Right cardiac atrium (tissue), 5 donors: ENCODE measurements at regions not wholly inside any gene's neighbourhood (a gene's known extent, or its start where the extent isn't known, plus 50 kb on each side); places are given as distances from the start of the nearest gene placed in this dataset.

Experiments
- ATAC-seq, 2 donors: fragments of 200-7000 bp; cut with Tn5 transposase; one replicate each; pipeline versions ENCODE4 v1.8.0 to v1.9.1; 2020; ENCODE audit warnings: moderate library complexity in 2 of 2, mild to moderate bottlenecking in 1 of 2
- DNase-seq, 3 donors: peaks; one replicate each; pipeline ENCODE4 v3.0.0-alpha.2; 2020
- H3K27ac ChIP-seq: one replicate; pipeline ENCODE4 v1.5.1; 2013; ENCODE audit warnings: mild to moderate bottlenecking, low read length, control low read depth, moderate library complexity
- H3K27me3 ChIP-seq: one replicate; pipeline ENCODE4 v1.6.1; 2013; ENCODE audit not compliant: control insufficient read depth, insufficient read depth
- H3K4me1 ChIP-seq: one replicate; pipeline ENCODE4 v1.6.1; 2013; ENCODE audit warnings: low read length; ENCODE audit not compliant: control insufficient read depth, insufficient read depth
- H3K4me3 ChIP-seq: one replicate; pipeline ENCODE4 v1.5.1; 2013; ENCODE audit warnings: low read length, control low read depth
- H3K9me3 ChIP-seq: one replicate; pipeline ENCODE4 v1.6.1; 2013; ENCODE audit warnings: low read length; ENCODE audit not compliant: control insufficient read depth
- WGBS: extraction: QIAGEN DNeasy Blood & Tissue Kit; methylation state at CpG from one replicate; pipeline ENCODE4 v1.1.7; 2013; 5-methylcytosine and 5-hydroxymethylcytosine counted together
- intact Hi-C, 4 donors: fragments of 100-400 bp; cut with DNase I; formaldehyde crosslinking; loops; one replicate each; pipeline versions ENCODE4 v1.11.0 to v1.14.0; 2022 to 2023
- donor health status: healthy with polysubstance abuse.
- donor health status: DM: no; HTN: yes; CAD: no.
- donor health status: DM: no; HTN: no; CAD: no.
- donor health status: DM: no; HTN: yes; CAD: no; lungs with severe emphysema.
- donor health status: DM: yes; HTN: yes; CAD: no.

GRCh38 chr2:238585836-238586821 lies 159.4 kb downstream of the ASB1 start:
- H3K9me3 ChIP-seq: no peaks in the 10 kb centered on the region
- no peak overlapping the region for H3K27ac ChIP-seq
- ATAC-seq (no peak), DNase-seq (no peak)
- intact Hi-C loops: no loop called here
- no peaks in the 10 kb centered on the region for H3K4me1 ChIP-seq
- no peak overlapping the region for H3K4me3 ChIP-seq
- H3K27me3 ChIP-seq: no peaks in the 10 kb centered on the region
- WGBS: 79% methylated on average over 34 of the region's 34 CpGs

GRCh38 chr2:238586931-238587775 lies 160.4 kb downstream of the ASB1 start:
- no peaks in the 10 kb centered on the region for H3K27me3 ChIP-seq
- no peak for ATAC-seq
- DNase-seq: no peak
- H3K4me1 ChIP-seq: no peaks in the 10 kb centered on the region
- no peak overlapping the region for H3K27ac ChIP-seq
- H3K4me3 ChIP-seq: no peak overlapping the region
- 85% methylated on average over 16 of the region's 16 CpGs for WGBS
- intact Hi-C loops: no loop called here
- H3K9me3 ChIP-seq: no peaks in the 10 kb centered on the region

DNA sequence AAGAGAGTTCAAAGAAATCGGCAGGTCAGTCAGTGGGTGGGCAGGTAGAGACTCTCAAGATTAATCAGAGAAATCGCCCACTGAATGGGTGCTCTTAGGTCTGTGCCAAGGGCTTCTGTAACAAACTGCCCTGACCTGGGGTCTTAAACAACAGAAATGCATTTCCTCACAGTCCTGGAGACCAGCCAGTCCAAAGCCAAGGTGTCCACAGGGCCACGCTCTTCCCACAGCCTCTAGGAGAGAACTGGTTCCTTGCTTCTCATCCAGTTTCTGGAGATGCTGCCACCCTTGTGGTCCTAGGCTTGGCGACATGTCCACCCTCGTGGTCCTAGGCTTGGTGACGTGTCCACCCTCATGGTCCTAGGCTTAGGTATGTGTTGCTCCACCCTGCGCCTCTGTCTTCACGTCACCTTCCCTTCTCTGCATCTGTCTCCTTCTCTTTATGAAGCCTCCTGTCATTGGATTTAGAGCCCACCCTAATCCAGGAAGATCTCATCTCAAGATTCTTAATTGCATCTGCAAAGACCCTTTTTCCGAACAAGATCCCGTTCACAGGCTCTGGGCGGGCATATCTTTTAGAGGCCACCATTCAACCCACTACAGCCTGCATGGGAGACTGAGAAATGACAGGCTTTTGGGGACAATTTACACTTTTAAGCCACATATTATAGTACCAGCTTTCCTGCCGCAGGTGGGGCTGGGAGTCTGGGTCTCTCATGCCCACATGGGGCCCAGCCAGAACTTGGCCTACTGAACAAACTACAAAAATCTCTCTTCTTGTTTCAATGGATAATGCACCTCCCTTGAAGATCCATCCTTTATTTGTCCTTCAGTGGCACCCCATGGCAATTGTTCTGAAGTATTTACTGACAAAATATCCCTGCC lies 161.3 kb downstream of the ASB1 start:
- intact Hi-C loops: no loop called here
- no peak for DNase-seq
- H3K9me3 ChIP-seq: no peaks in the 10 kb centered on the region
- 94% methylated on average over 12 of the region's 12 CpGs for WGBS
- no peak overlapping the region for H3K4me3 ChIP-seq
- no peaks in the 10 kb centered on the region for H3K27me3 ChIP-seq
- no peak overlapping the region for H3K27ac ChIP-seq
- ATAC-seq: no peak
- no peaks in the 10 kb centered on the region for H3K4me1 ChIP-seq

DNA sequence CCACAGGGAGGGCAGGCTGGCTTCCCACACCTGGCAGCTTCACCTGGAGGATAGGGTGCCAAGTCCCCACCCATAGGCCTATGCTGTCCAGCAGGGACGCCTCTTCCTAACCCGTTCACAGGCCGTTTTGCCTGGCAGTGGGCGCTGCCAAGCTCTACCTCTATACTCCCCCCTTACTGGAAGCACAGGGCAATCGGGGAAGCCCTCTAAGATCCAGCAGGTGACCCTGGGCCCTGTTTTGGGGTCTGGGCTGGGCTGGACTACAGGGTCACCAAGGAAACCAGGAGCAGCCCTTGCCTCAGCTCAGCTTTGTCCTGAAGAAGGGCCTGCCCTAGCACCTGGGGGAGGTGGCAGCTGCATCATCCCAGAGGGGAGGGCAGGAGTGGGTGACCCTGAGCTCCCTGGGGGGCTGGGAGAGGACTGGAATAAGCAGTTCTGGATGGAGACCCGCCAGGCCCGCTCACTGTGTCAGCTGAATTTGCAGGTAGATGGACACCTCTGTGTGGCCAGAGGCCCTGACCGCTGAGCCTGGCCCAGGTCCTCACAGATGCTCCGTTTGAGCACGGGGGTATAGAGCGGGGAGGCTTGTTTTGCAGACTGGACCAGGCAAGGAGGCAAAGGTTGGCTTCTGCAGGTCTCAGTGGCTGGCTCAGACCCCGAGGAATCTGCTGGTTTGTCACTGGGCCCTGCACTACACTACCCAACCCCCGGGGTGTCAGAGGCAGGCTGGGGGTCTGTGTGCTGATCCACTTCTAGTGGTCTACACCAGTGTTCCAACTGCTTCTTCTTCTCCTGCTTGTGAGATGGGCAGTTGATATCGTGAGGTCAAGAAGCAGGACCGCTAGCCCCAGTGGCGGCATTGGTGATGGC lies 163.1 kb downstream of the ASB1 start:
- ATAC-seq (peak in 1 of 2 donors; percentile 34), DNase-seq (no peak)
- intact Hi-C loops: no loop called here
- 89% methylated on average over 16 of the region's 16 CpGs for WGBS
- Histone ChIP-seq H3K4me3 (no peak overlapping the region), H3K27ac (no peak overlapping the region), H3K4me1 (no peaks in the 10 kb centered on the region), H3K9me3 (no peaks in the 10 kb centered on the region), H3K27me3 (no peaks in the 10 kb centered on the region)

- WGBS: 70% methylated on average over 2 of the region's 2 CpGs
- H3K4me1 ChIP-seq: no peaks in the 10 kb centered on the region
These were observed 165.0 kb downstream of the ASB1 start for GRCh38 chr2:238591732-238592131.

DNA sequence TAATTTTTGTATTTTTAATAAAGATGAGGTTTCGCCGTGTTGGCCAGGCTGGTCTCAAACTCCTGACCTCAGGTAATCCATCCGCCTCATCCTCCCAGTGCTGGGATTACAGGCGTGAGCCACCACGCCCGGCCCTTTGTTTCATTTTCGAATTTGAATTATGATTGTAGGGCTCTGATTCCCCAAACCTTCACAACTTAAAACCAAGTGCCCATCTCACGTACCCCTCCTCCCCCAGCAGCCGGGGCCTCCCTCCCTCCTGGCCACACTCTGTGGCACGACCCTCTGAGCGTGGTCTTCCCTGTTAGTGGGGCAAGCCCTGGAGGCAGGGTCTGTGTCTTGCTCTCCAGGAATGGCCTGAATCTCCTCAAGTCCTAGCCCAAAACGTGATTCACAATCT lies 166.5 kb downstream of the ASB1 start:
- WGBS: 84% methylated on average over 12 of the region's 12 CpGs
- Histone ChIP-seq H3K9me3 (no peaks in the 10 kb centered on the region), H3K4me3 (no peak overlapping the region), H3K27me3 (no peaks in the 10 kb centered on the region), H3K4me1 (no peaks in the 10 kb centered on the region), H3K27ac (no peak overlapping the region)
- ATAC-seq: no peak
- no peak for DNase-seq
- intact Hi-C loops: no loop called here

More at GRCh38 chr2:238591732-238592131, 165.0 kb downstream of the ASB1 start:
- ATAC-seq (no peak), DNase-seq (no peak)
- intact Hi-C loops: no loop called here
- Histone ChIP-seq H3K27ac (no peak overlapping the region), H3K4me3 (no peak overlapping the region), H3K9me3 (no peaks in the 10 kb centered on the region), H3K27me3 (no peaks in the 10 kb centered on the region)

GRCh38 chr2:238593678-238594077 lies 167.0 kb downstream of the ASB1 start:
- ATAC-seq: no peak
- 90% methylated on average over 9 of the region's 9 CpGs for WGBS
- no peak for DNase-seq
- intact Hi-C loops: no loop called here
- no peaks in the 10 kb centered on the region for H3K9me3 ChIP-seq
- no peak overlapping the region for H3K4me3 ChIP-seq
- no peaks in the 10 kb centered on the region for H3K27me3 ChIP-seq
- no peaks in the 10 kb centered on the region for H3K4me1 ChIP-seq
- H3K27ac ChIP-seq: no peak overlapping the region

DNA sequence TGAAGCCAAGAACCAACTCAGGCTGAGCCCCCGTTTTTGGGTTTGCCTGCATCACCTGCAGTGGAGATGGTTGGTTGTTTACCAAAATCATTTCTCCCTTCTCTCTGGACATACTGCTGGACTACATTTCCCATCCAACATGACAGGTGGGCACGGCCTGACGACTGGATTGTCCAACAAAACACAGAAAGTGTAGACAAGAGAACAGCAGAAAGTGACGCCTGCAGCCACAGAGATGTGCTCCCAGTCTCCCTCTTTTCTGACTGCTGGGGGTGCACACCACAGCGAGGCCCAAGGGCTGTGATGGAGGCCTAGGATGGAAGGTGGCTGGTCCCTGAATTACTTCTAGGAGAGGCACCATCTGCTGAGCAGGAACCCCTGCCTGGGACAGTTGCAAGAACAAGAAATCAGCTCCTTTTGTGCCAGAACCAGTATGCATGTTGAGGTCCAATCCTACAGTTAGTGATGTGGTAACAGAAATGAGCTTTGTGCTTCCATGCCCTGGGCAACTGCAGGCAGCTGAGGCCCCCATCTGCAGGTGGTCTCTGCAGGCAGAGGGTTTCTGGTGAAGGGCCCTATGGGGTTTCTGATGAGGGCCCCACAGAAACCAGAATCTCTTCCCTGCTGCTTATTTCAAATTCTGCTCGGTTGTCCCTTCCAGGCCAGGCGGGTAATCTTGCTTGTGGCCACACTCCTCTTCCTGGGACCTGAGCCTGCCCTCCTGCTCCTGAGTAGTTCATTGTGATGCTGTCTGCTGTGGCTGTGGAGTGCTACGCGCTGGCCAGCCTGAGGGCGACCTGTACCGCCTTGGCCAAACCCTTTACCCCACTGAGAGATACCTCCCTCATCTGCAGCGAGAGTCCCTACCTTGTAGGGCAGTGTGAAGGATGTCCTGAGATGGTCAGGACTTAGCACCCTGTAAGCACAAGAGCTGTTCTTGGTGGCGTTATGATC lies 168.3 kb downstream of the ASB1 start:
- ATAC-seq: no peak
- Histone ChIP-seq H3K4me1 (no peaks in the 10 kb centered on the region), H3K27me3 (no peaks in the 10 kb centered on the region), H3K9me3 (no peaks in the 10 kb centered on the region), H3K4me3 (no peak overlapping the region), H3K27ac (no peak overlapping the region)
- intact Hi-C loops: no loop called here
- WGBS: 90% methylated on average over 13 of the region's 13 CpGs
- no peak for DNase-seq

GRCh38 chr2:238595750-238596570 lies 169.2 kb downstream of the ASB1 start:
- no peak overlapping the region for H3K4me3 ChIP-seq
- no peak for ATAC-seq
- H3K27ac ChIP-seq: no peak overlapping the region
- H3K27me3 ChIP-seq: no peaks in the 10 kb centered on the region
- WGBS: 91% methylated on average over 20 of the region's 20 CpGs
- intact Hi-C loops: no loop called here
- H3K9me3 ChIP-seq: no peaks in the 10 kb centered on the region
- no peak for DNase-seq
- H3K4me1 ChIP-seq: no peaks in the 10 kb centered on the region
